HepG2 (cell line): ENCODE measurements at regions not wholly inside any gene's neighbourhood (a gene's known extent, or its start where the extent isn't known, plus 50 kb on each side); places are given as distances from the start of the nearest gene placed in this dataset.

Experiments
- ARID5B ChIP-seq: IDR thresholded peaks from 2 replicates; pipeline ENCODE4 v1.4.0; 2020; ENCODE audit warnings: mild to moderate bottlenecking, missing genetic modification reagents
- EZH2 ChIP-seq: conservative IDR thresholded peaks from 2 replicates; pipeline ENCODE4 v1.6.1; 2012; ENCODE audit warnings: mild to moderate bottlenecking, low read depth, low read length, moderate library complexity
- HMG20B ChIP-seq: conservative IDR thresholded peaks from 2 replicates; pipeline ENCODE4 v1.6.1; 2016; ENCODE audit warnings: missing genetic modification reagents, missing compliant biosample characterization
- MAFK ChIP-seq, 2 experiments: IDR thresholded peaks in 1 of 2; conservative IDR thresholded peaks in 1 of 2; 2 replicates each; pipeline ENCODE4 v1.6.1; 2011; ENCODE audit warnings: improper control_type of control experiment in 2 of 2, low read length in 2 of 2
- NFKBIZ ChIP-seq: IDR thresholded peaks from 2 replicates; pipeline ENCODE4 v1.6.1; 2018; ENCODE audit warnings: missing genetic modification reagents, missing compliant biosample characterization
- PBX2 ChIP-seq: IDR thresholded peaks from 2 replicates; pipeline ENCODE4 v1.6.1; 2016; ENCODE audit warnings: control low read depth
- PHF21A ChIP-seq: sonication (generic); formaldehyde crosslinking; IDR thresholded peaks from 2 replicates; pipeline ENCODE4 v1.5.0; 2020; ENCODE audit warnings: mild to moderate bottlenecking, missing genetic modification reagents
- PPARG ChIP-seq: conservative IDR thresholded peaks from 2 replicates; pipeline ENCODE4 v1.6.1; 2016; ENCODE audit warnings: missing biosample characterization, missing genetic modification reagents
- REXO4 ChIP-seq: sonication (generic); formaldehyde crosslinking; IDR thresholded peaks from 2 replicates; pipeline ENCODE4 v1.8.0; 2022; ENCODE audit warnings: missing genetic modification reagents, mild to moderate bottlenecking, borderline replicate concordance
- RFX3 ChIP-seq: IDR thresholded peaks from 2 replicates; pipeline ENCODE4 v1.6.1; 2016; ENCODE audit warnings: missing biosample characterization, missing genetic modification reagents
- TOPORS ChIP-seq: sonication (generic); formaldehyde crosslinking; IDR thresholded peaks from 2 replicates; pipeline ENCODE4 v1.8.0; 2023; ENCODE audit warnings: mild to moderate bottlenecking, missing genetic modification reagents
- ZBTB1 ChIP-seq: sonication (generic); formaldehyde crosslinking; IDR thresholded peaks from 2 replicates; pipeline ENCODE4 v1.4.0; 2020; ENCODE audit warnings: missing genetic modification reagents, borderline replicate concordance
- ZNF17 ChIP-seq: sonication (generic); formaldehyde crosslinking; IDR thresholded peaks from 2 replicates; pipeline ENCODE4 v1.5.0; 2020; ENCODE audit warnings: mild to moderate bottlenecking, missing genetic modification reagents
- ZNF232 ChIP-seq: sonication (generic); formaldehyde crosslinking; IDR thresholded peaks from 2 replicates; pipeline ENCODE4 v1.4.0; 2020; ENCODE audit warnings: missing genetic modification reagents, borderline replicate concordance
- ZNF639 ChIP-seq: conservative IDR thresholded peaks from 2 replicates; pipeline ENCODE4 v1.6.1; 2018; ENCODE audit warnings: missing genetic modification reagents
- ZSCAN21 ChIP-seq: sonication (generic); formaldehyde crosslinking; IDR thresholded peaks from 2 replicates; pipeline ENCODE4 v1.8.0; 2022; ENCODE audit warnings: mild to moderate bottlenecking, missing genetic modification reagents, moderate library complexity, borderline replicate concordance
- TF ChIP-seq, protein P1 (sequence below): sonication (generic); formaldehyde crosslinking; IDR thresholded peaks from 2 replicates; pipeline ENCODE4 v1.5.0; 2020; ENCODE audit warnings: mild to moderate bottlenecking, missing genetic modification reagents, borderline replicate concordance
- TF ChIP-seq, protein P2 (sequence below): IDR thresholded peaks from 2 replicates; pipeline ENCODE4 v1.6.1; 2012; ENCODE audit warnings: low read length, improper control_type of control experiment

GRCh38 chr5:139742173-139742903 lies 53.3 kb upstream of the PSD2 start (continued):
- TF ChIP-seq, protein P1, sequence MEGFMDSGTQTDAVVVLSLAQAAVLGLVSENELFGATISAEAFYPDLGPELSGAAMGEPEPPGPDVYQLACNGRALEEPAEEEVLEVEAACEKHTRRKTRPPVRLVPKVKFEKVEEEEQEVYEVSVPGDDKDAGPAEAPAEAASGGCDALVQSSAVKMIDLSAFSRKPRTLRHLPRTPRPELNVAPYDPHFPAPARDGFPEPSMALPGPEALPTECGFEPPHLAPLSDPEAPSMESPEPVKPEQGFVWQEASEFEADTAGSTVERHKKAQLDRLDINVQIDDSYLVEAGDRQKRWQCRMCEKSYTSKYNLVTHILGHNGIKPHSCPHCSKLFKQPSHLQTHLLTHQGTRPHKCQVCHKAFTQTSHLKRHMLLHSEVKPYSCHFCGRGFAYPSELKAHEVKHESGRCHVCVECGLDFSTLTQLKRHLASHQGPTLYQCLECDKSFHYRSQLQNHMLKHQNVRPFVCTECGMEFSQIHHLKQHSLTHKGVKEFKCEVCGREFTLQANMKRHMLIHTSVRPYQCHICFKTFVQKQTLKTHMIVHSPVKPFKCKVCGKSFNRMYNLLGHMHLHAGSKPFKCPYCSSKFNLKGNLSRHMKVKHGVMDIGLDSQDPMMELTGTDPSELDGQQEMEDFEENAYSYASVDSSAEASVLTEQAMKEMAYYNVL (CRISPR knock-in tag): no peak; the same call in 1 of the 2 replicates
- TF ChIP-seq MAFK (conservative IDR thresholded peaks at IDR 0.05 in 1 of 2, IDR thresholded peaks at IDR 0.05 in 1 of 2; ENCODE audit: low read length in 2 of 2) (no peak), ARID5B (CRISPR knock-in tag) (peak; percentile 46; the same call in 1 of the 2 replicates), ZNF232 (CRISPR knock-in tag) (peak; percentile 81), ZNF639 (no peak), PBX2 (peak; percentile 39; the same call in 1 of the 2 replicates), PPARG (no peak), ZNF17 (CRISPR knock-in tag) (no peak), HMG20B (CRISPR knock-in tag) (no peak), ZSCAN21 (CRISPR knock-in tag) (peak; percentile 77; the same call in 1 of the 2 replicates), EZH2 (no peak), REXO4 (no peak), NFKBIZ (CRISPR knock-in tag) (no peak), PHF21A (peak; percentile 63; the same call in 1 of the 2 replicates), TOPORS (CRISPR knock-in tag) (no peak), ZBTB1 (CRISPR knock-in tag) (no peak), RFX3 (no peak)
- TF ChIP-seq, protein P2, sequence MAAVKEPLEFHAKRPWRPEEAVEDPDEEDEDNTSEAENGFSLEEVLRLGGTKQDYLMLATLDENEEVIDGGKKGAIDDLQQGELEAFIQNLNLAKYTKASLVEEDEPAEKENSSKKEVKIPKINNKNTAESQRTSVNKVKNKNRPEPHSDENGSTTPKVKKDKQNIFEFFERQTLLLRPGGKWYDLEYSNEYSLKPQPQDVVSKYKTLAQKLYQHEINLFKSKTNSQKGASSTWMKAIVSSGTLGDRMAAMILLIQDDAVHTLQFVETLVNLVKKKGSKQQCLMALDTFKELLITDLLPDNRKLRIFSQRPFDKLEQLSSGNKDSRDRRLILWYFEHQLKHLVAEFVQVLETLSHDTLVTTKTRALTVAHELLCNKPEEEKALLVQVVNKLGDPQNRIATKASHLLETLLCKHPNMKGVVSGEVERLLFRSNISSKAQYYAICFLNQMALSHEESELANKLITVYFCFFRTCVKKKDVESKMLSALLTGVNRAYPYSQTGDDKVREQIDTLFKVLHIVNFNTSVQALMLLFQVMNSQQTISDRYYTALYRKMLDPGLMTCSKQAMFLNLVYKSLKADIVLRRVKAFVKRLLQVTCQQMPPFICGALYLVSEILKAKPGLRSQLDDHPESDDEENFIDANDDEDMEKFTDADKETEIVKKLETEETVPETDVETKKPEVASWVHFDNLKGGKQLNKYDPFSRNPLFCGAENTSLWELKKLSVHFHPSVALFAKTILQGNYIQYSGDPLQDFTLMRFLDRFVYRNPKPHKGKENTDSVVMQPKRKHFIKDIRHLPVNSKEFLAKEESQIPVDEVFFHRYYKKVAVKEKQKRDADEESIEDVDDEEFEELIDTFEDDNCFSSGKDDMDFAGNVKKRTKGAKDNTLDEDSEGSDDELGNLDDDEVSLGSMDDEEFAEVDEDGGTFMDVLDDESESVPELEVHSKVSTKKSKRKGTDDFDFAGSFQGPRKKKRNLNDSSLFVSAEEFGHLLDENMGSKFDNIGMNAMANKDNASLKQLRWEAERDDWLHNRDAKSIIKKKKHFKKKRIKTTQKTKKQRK: no peak
